H4 (cell line): ENCODE measurements at regions not wholly inside any gene's neighbourhood (a gene's known extent, or its start where the extent isn't known, plus 50 kb on each side); places are given as distances from the start of the nearest gene placed in this dataset.

Experiments
- DNase-seq: peaks from one replicate; pipeline ENCODE4 v3.0.0-alpha.2; 2015; ENCODE audit warnings: low spot score

- no peak for DNase-seq
Observed at GRCh38 chr15:38073178-38073946, 138.9 kb downstream of the TMCO5A start.

- DNase-seq: no peak
Observed at GRCh38 chr15:38074029-38074428, 139.6 kb downstream of the TMCO5A start.

GRCh38 chr15:38075466-38075865 is 141.0 kb downstream of the TMCO5A start:
- DNase-seq: no peak

- no peak for DNase-seq
Observed at GRCh38 chr15:38076786-38077185, 142.3 kb downstream of the TMCO5A start.

- no peak for DNase-seq
Observed at GRCh38 chr15:38079236-38079635, 144.8 kb downstream of the TMCO5A start.

- no peak for DNase-seq
Observed at GRCh38 chr15:38080651-38081275, 146.3 kb downstream of the TMCO5A start.

GRCh38 chr15:38084289-38084688 is 149.8 kb downstream of the TMCO5A start:
- no peak for DNase-seq

- no peak for DNase-seq
Observed at GRCh38 chr15:38085114-38085513, 150.7 kb downstream of the TMCO5A start.

GRCh38 chr15:38085931-38086568 is 151.6 kb downstream of the TMCO5A start:
- peak; percentile 43 for DNase-seq

- no peak for DNase-seq
Observed at GRCh38 chr15:38086611-38087010, 152.2 kb downstream of the TMCO5A start.

- DNase-seq: no peak
Observed at GRCh38 chr15:38088971-38089370, 154.5 kb downstream of the TMCO5A start.

GRCh38 chr15:38090223-38090622 is 155.8 kb downstream of the TMCO5A start:
- DNase-seq: no peak

- DNase-seq: no peak
Observed at GRCh38 chr15:38090678-38091077, 156.2 kb downstream of the TMCO5A start.

GRCh38 chr15:38091078-38091645 is 156.7 kb downstream of the TMCO5A start:
- no peak for DNase-seq

- DNase-seq: no peak
Observed at GRCh38 chr15:38093931-38094330, 158.7 kb upstream of the SPRED1 start.

- no peak for DNase-seq
Observed at GRCh38 chr15:38102972-38103371, 149.7 kb upstream of the SPRED1 start.

- DNase-seq: no peak
Observed at GRCh38 chr15:38103564-38103963, 149.1 kb upstream of the SPRED1 start.

GRCh38 chr15:38111070-38111469 is 141.6 kb upstream of the SPRED1 start:
- DNase-seq: no peak

- no peak for DNase-seq
Observed at GRCh38 chr15:38112406-38112805, 140.2 kb upstream of the SPRED1 start.

GRCh38 chr15:38115121-38115520 is 137.5 kb upstream of the SPRED1 start:
- no peak for DNase-seq

GRCh38 chr15:38117781-38118180 is 134.9 kb upstream of the SPRED1 start:
- no peak for DNase-seq

GRCh38 chr15:38119865-38120264 is 132.8 kb upstream of the SPRED1 start:
- DNase-seq: peak; percentile 20

GRCh38 chr15:38127306-38127771 is 125.3 kb upstream of the SPRED1 start:
- no peak for DNase-seq
